Upper lobe of left lung (tissue), 6 donors: ENCODE measurements at regions not wholly inside any gene's neighbourhood (a gene's known extent, or its start where the extent isn't known, plus 50 kb on each side); places are given as distances from the start of the nearest gene placed in this dataset.

ENCODE experiments used
- ATAC-seq, 2 donors: fragments of 200-7000 bp; cut with Tn5 transposase; one replicate each; pipeline ENCODE4 v1.9.1; 2022; ENCODE audit warnings: mild to moderate bottlenecking in 2 of 2, moderate library complexity in 2 of 2; ENCODE audit not compliant: low FRiP score in 2 of 2
- DNase-seq, 2 donors: peaks; one replicate each; pipeline ENCODE4 v3.0.0-alpha.2; 2019 to 2020
- H3K27ac ChIP-seq, 4 donors: fragments of 200-600 bp; sonication (generic); one replicate each; pipeline ENCODE4 v1.5.1; 2016 to 2019
- H3K27me3 ChIP-seq, 4 donors: fragments of 200-600 bp; sonication (generic); one replicate each; pipeline ENCODE4 v1.5.1; 2017 to 2019
- H3K36me3 ChIP-seq, 4 donors: fragments of 200-600 bp; sonication (generic); one replicate each; pipeline ENCODE4 v1.5.1; 2016 to 2019
- H3K4me1 ChIP-seq, 4 donors: fragments of 200-600 bp; sonication (generic); one replicate each; pipeline ENCODE4 v1.5.1; 2018 to 2019
- H3K4me3 ChIP-seq, 4 donors: fragments of 200-600 bp; sonication (generic); one replicate each; pipeline ENCODE4 v1.5.1; 2017 to 2019; ENCODE audit warnings: mild to moderate bottlenecking in 2 of 4, moderate library complexity in 1 of 4
- H3K9me3 ChIP-seq, 4 donors: fragments of 200-600 bp; sonication (generic); one replicate each; pipeline ENCODE4 v1.5.1; 2018 to 2019
- CTCF ChIP-seq, 6 experiments: fragments of 450-650 bp in 4 of 6; fragments of 200-600 bp in 2 of 6; sonication (generic) in 2 of 6; IDR thresholded peaks; one replicate each; pipeline ENCODE4 v1.5.1; 2016 to 2019; ENCODE audit warnings: antibody characterized with exemption in 6 of 6
- EP300 ChIP-seq, 4 donors: sonication (generic); formaldehyde crosslinking; IDR thresholded peaks; one replicate each; pipeline ENCODE4 v1.5.1; 2017; ENCODE audit warnings: antibody characterized with exemption in 4 of 4, control low read depth in 2 of 4
- POLR2A ChIP-seq, 4 donors: fragments of 450-650 bp; IDR thresholded peaks; one replicate each; pipeline ENCODE4 v1.5.1; 2016 to 2017; ENCODE audit warnings: antibody characterized with exemption in 4 of 4, mild to moderate bottlenecking in 2 of 4
- POLR2AphosphoS5 ChIP-seq, 2 donors: sonication (generic); formaldehyde crosslinking; IDR thresholded peaks; one replicate each; pipeline ENCODE4 v1.5.1; 2017; ENCODE audit warnings: antibody characterized with exemption in 2 of 2
- WGBS, 2 donors: methylation state at CpG; one replicate each; pipeline ENCODE4 v1.1.5; 2017 to 2018; 5-methylcytosine and 5-hydroxymethylcytosine counted together
- donor health status: DM: no; HTN: no; CAD: no; lungs with moderate emphysema.
- donor health status: DM: no; HTN: yes; CAD: no; lungs with severe emphysema.

GRCh38 chr13:33367926-33368325 lies 82.4 kb upstream of the STARD13 start:
- peak in 1 of 2 donors; percentile 52 for ATAC-seq
- WGBS, 2 donors = 33 to 59% methylated on average over 5 of the region's 5 CpGs
- Histone ChIP-seq H3K4me3 (no peak overlapping the region), H3K9me3 (no peaks in the 10 kb centered on the region), H3K36me3 (no peaks in the 10 kb centered on the region), H3K4me1 (peaks cover 0 to 6% (median 2%) of the 10 kb centered on the region in 4 donors), H3K27ac (no peak overlapping the region), H3K27me3 (no peaks in the 10 kb centered on the region)
- no peak for DNase-seq
- no peak for TF ChIP-seq POLR2A (IDR thresholded peaks at IDR 0.05)
- TF ChIP-seq CTCF (IDR thresholded peaks at IDR 0.05) = no peak
- no peak for TF ChIP-seq POLR2AphosphoS5 (IDR thresholded peaks at IDR 0.05)
- no peak for TF ChIP-seq EP300 (IDR thresholded peaks at IDR 0.05)

- no peak for TF ChIP-seq POLR2AphosphoS5 (IDR thresholded peaks at IDR 0.05)
- TF ChIP-seq CTCF (IDR thresholded peaks at IDR 0.05) = no peak
- TF ChIP-seq EP300 (IDR thresholded peaks at IDR 0.05) = no peak
- TF ChIP-seq POLR2A (IDR thresholded peaks at IDR 0.05) = no peak
- Histone ChIP-seq H3K9me3 (no peaks in the 10 kb centered on the region), H3K36me3 (no peaks in the 10 kb centered on the region), H3K4me1 (peaks cover 0 to 6% (median 2%) of the 10 kb centered on the region in 4 donors), H3K27ac (no peak overlapping the region), H3K27me3 (no peaks in the 10 kb centered on the region), H3K4me3 (no peak overlapping the region)
- WGBS, 2 donors = 86 to 91% methylated on average over 3 of the region's 3 CpGs
- DNase-seq = no peak
- no peak for ATAC-seq
Measured at GRCh38 chr13:33369073-33369472, 83.5 kb upstream of the STARD13 start.

GRCh38 chr13:33372251-33372919 lies 86.8 kb upstream of the STARD13 start:
- DNase-seq (no peak), ATAC-seq (no peak)
- no peak overlapping the region for H3K27ac ChIP-seq
- H3K9me3 ChIP-seq = no peaks in the 10 kb centered on the region
- H3K4me1 ChIP-seq = peaks cover 0 to 6% (median 2%) of the 10 kb centered on the region in 4 donors
- no peaks in the 10 kb centered on the region for H3K27me3 ChIP-seq
- H3K4me3 ChIP-seq = no peak overlapping the region
- WGBS, 2 donors = 81 to 83% methylated on average over 4 of the region's 4 CpGs
- no peak for TF ChIP-seq POLR2A (IDR thresholded peaks at IDR 0.05)
- no peak for TF ChIP-seq POLR2AphosphoS5 (IDR thresholded peaks at IDR 0.05)
- no peak for TF ChIP-seq CTCF (IDR thresholded peaks at IDR 0.05)
- TF ChIP-seq EP300 (IDR thresholded peaks at IDR 0.05) = no peak
- H3K36me3 ChIP-seq = no peaks in the 10 kb centered on the region

GRCh38 chr13:33373624-33374023 lies 88.1 kb upstream of the STARD13 start:
- ATAC-seq (no peak), DNase-seq (no peak)
- no peaks in the 10 kb centered on the region for H3K36me3 ChIP-seq
- no peaks in the 10 kb centered on the region for H3K4me1 ChIP-seq
- H3K27me3 ChIP-seq = no peaks in the 10 kb centered on the region
- no peak for TF ChIP-seq POLR2A (IDR thresholded peaks at IDR 0.05)
- no peak for TF ChIP-seq POLR2AphosphoS5 (IDR thresholded peaks at IDR 0.05)
- no peak for TF ChIP-seq CTCF (IDR thresholded peaks at IDR 0.05)
- no peak for TF ChIP-seq EP300 (IDR thresholded peaks at IDR 0.05)
- no peaks in the 10 kb centered on the region for H3K9me3 ChIP-seq
- no peak overlapping the region for H3K27ac ChIP-seq
- H3K4me3 ChIP-seq = no peak overlapping the region

- Histone ChIP-seq H3K4me1 (no peaks in the 10 kb centered on the region), H3K27ac (no peak overlapping the region), H3K27me3 (no peaks in the 10 kb centered on the region), H3K9me3 (no peaks in the 10 kb centered on the region), H3K36me3 (no peaks in the 10 kb centered on the region), H3K4me3 (no peak overlapping the region)
- TF ChIP-seq EP300 (IDR thresholded peaks at IDR 0.05) = no peak
- TF ChIP-seq POLR2AphosphoS5 (IDR thresholded peaks at IDR 0.05) = no peak
- TF ChIP-seq CTCF (IDR thresholded peaks at IDR 0.05) = no peak
- TF ChIP-seq POLR2A (IDR thresholded peaks at IDR 0.05) = no peak
- ATAC-seq (no peak), DNase-seq (no peak)
- 55 to 82% methylated on average over 1 of the region's 1 CpG for WGBS, 2 donors
Measured at GRCh38 chr13:33375421-33375820, 89.9 kb upstream of the STARD13 start.
